H9 (cell line): ENCODE measurements at regions not wholly inside any gene's neighbourhood (a gene's known extent, or its start where the extent isn't known, plus 50 kb on each side); places are given as distances from the start of the nearest gene placed in this dataset.

ENCODE experiments used
- DNase-seq: peaks from one replicate; pipeline ENCODE4 v3.0.0-alpha.2; 2017
- H2AFZ ChIP-seq: one replicate; pipeline ENCODE4 v1.6.1; 2013; ENCODE audit warnings: mild to moderate bottlenecking, low read length, control low read depth, moderate library complexity
- H2AK5ac ChIP-seq: 2 replicates; pipeline ENCODE4 v1.6.1; 2013; ENCODE audit warnings: low read length, control low read depth, mixed read lengths; ENCODE audit not compliant: insufficient read length
- H2BK120ac ChIP-seq: one replicate; pipeline ENCODE4 v1.6.1; 2013; ENCODE audit warnings: low read depth, mild to moderate bottlenecking, low read length, control low read depth, inconsistent platforms; ENCODE audit not compliant: poor library complexity, severe bottlenecking
- H2BK12ac ChIP-seq: 2 replicates; pipeline ENCODE4 v1.6.1; 2013; ENCODE audit warnings: low read length, control low read depth, mixed read lengths, low read depth; ENCODE audit not compliant: insufficient read length
- H2BK15ac ChIP-seq: 2 replicates; pipeline ENCODE4 v1.6.1; 2013; ENCODE audit warnings: low read depth, low read length, control low read depth
- H2BK20ac ChIP-seq: one replicate; pipeline ENCODE4 v1.6.1; 2013; ENCODE audit warnings: low read depth, mild to moderate bottlenecking, low read length, control low read depth, inconsistent platforms; ENCODE audit not compliant: poor library complexity, severe bottlenecking
- H2BK5ac ChIP-seq: 2 replicates; pipeline ENCODE4 v1.6.1; 2013; ENCODE audit warnings: low read length, control low read depth, mixed read lengths; ENCODE audit not compliant: insufficient read length
- H3K14ac ChIP-seq: 2 replicates; pipeline ENCODE4 v1.6.1; 2013; ENCODE audit warnings: low read length, control low read depth; ENCODE audit not compliant: insufficient read depth
- H3K18ac ChIP-seq: 2 replicates; pipeline ENCODE4 v1.6.1; 2013; ENCODE audit warnings: low read depth, mild to moderate bottlenecking, mixed read lengths, low read length, control low read depth; ENCODE audit not compliant: insufficient read length
- H3K23ac ChIP-seq: 2 replicates; pipeline ENCODE4 v1.6.1; 2013; ENCODE audit warnings: low read length, control low read depth, mixed read lengths, low read depth; ENCODE audit not compliant: insufficient read length
- H3K23me2 ChIP-seq: 2 replicates; pipeline ENCODE4 v1.6.1; 2013; ENCODE audit warnings: low read depth, mild to moderate bottlenecking, mixed read lengths, low read length, control low read depth; ENCODE audit not compliant: insufficient read length, poor library complexity, severe bottlenecking
- H3K27ac ChIP-seq: 2 replicates; pipeline ENCODE4 v1.5.1; 2013; ENCODE audit warnings: low read length, control low read depth, mixed read lengths, low read depth; ENCODE audit not compliant: insufficient read length
- H3K27me3 ChIP-seq: 2 replicates; pipeline ENCODE4 v1.6.1; 2013; ENCODE audit warnings: low read length, control low read depth, inconsistent platforms; ENCODE audit not compliant: insufficient read depth
- H3K4ac ChIP-seq: 2 replicates; pipeline ENCODE4 v1.6.1; 2013; ENCODE audit warnings: low read depth, mild to moderate bottlenecking, control low read depth, inconsistent platforms, low read length, moderate library complexity
- H3K4me1 ChIP-seq: 2 replicates; pipeline ENCODE4 v1.6.1; 2013; ENCODE audit warnings: low read length, control low read depth, inconsistent platforms; ENCODE audit not compliant: insufficient read depth
- H3K4me2 ChIP-seq: 2 replicates; pipeline ENCODE4 v1.6.1; 2013; ENCODE audit warnings: low read length, control low read depth, mixed read lengths; ENCODE audit not compliant: insufficient read length, insufficient read depth
- H3K56ac ChIP-seq: 2 replicates; pipeline ENCODE4 v1.6.1; 2013; ENCODE audit warnings: low read depth, mild to moderate bottlenecking, mixed read lengths, low read length, control low read depth; ENCODE audit not compliant: insufficient read length
- H3K79me1 ChIP-seq: 2 replicates; pipeline ENCODE4 v1.6.1; 2013; ENCODE audit warnings: low read depth, mild to moderate bottlenecking, moderate library complexity, low read length, control low read depth, inconsistent platforms; ENCODE audit not compliant: insufficient read depth, poor library complexity, severe bottlenecking
- H3K79me2 ChIP-seq: 2 replicates; pipeline ENCODE4 v1.6.1; 2013; ENCODE audit warnings: low read length, control low read depth, inconsistent platforms; ENCODE audit not compliant: insufficient read depth
- H3K9ac ChIP-seq: 2 replicates; pipeline ENCODE4 v1.6.1; 2013; ENCODE audit warnings: low read length, control low read depth, mixed read lengths; ENCODE audit not compliant: insufficient read length; ENCODE audit errors: extremely low read depth
- H3K9me3 ChIP-seq: one replicate; pipeline ENCODE4 v1.6.1; 2013; ENCODE audit warnings: low read depth, low read length, inconsistent platforms; ENCODE audit not compliant: control insufficient read depth
- H3T11ph ChIP-seq: one replicate; pipeline ENCODE4 v1.6.1; 2013; ENCODE audit warnings: mild to moderate bottlenecking, low read length, control low read depth, inconsistent platforms
- H4K20me1 ChIP-seq: one replicate; pipeline ENCODE4 v1.6.1; 2013; ENCODE audit not compliant: control insufficient read depth, insufficient read length, insufficient read depth
- H4K5ac ChIP-seq: 2 replicates; pipeline ENCODE4 v1.6.1; 2013; ENCODE audit warnings: low read depth, mild to moderate bottlenecking, mixed read lengths, low read length, control low read depth; ENCODE audit not compliant: insufficient read length
- H4K8ac ChIP-seq: replicated peaks from 2 replicates; pipeline ENCODE4 v1.6.1; 2013; ENCODE audit warnings: low read length, control low read depth, mixed read lengths, low read depth; ENCODE audit not compliant: insufficient read length
- H4K91ac ChIP-seq: 2 replicates; pipeline ENCODE4 v1.6.1; 2013; ENCODE audit warnings: low read depth, mild to moderate bottlenecking, moderate library complexity, mixed read lengths, low read length, control low read depth; ENCODE audit not compliant: insufficient read length
- H3K27ac Mint-ChIP-seq, 3 experiments: 2 replicates in 2 of 3; 3 replicates in 1 of 3; pipeline ENCODE4 v1.8.0; 2020 to 2021; ENCODE audit warnings: mixed read lengths in 3 of 3, mild to moderate bottlenecking in 1 of 3, moderate library complexity in 1 of 3
- H3K27me3 Mint-ChIP-seq: 2 replicates; pipeline ENCODE4 v1.8.0; 2021; ENCODE audit warnings: low read depth, mild to moderate bottlenecking, moderate library complexity, mixed read lengths
- H3K36me3 Mint-ChIP-seq, 3 experiments: 2 replicates in 2 of 3; 3 replicates in 1 of 3; pipeline ENCODE4 v1.8.0; 2020 to 2021; ENCODE audit warnings: low read depth in 3 of 3, mixed read lengths in 3 of 3; ENCODE audit not compliant: insufficient read depth in 1 of 3
- H3K4me1 Mint-ChIP-seq, 2 experiments: 2 replicates each; pipeline ENCODE4 v1.8.0; 2020; ENCODE audit warnings: mixed read lengths in 2 of 2
- H3K4me3 Mint-ChIP-seq, 2 experiments: 2 replicates in 1 of 2; 3 replicates in 1 of 2; pipeline ENCODE4 v1.8.0; 2020 to 2021; ENCODE audit warnings: mild to moderate bottlenecking in 2 of 2, mixed read lengths in 2 of 2, moderate library complexity in 1 of 2
- H3K9me3 Mint-ChIP-seq, 2 experiments: 2 replicates in 1 of 2; 3 replicates in 1 of 2; pipeline ENCODE4 v1.8.0; 2020; ENCODE audit warnings: mild to moderate bottlenecking in 2 of 2, mixed read lengths in 2 of 2, moderate library complexity in 1 of 2
- TF ChIP-seq, protein P1 (sequence below): fragments of 200-600 bp; sonication (generic); conservative IDR thresholded peaks from 3 replicates; pipeline ENCODE4 v1.8.0; 2021; ENCODE audit warnings: antibody characterized with exemption, mild to moderate bottlenecking

DNA sequence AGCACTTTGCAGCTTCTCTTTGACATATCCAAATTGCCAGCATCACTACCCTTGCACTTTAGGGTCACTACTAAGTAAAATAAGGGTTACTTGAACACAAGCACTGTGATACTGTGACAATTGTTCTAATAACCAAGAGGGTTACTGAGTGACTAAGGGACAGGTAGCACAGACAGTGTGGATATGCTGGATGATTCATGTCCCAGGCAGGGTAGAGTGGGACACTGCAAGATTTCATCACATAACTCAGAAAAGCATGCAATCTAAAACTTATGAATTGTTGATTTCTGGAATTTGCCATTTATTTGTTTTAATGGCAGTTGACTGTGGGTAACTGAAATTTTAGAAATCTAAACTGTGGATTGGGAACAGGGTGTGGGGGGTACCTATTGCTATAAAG lies 218.8 kb downstream of the KITLG start:
- H3K4me3 Mint-ChIP-seq, result no peak overlapping the region
- H3K23me2 ChIP-seq, result no peaks in the 10 kb centered on the region
- H3K56ac ChIP-seq, result no peak overlapping the region
- TF ChIP-seq, protein P1, sequence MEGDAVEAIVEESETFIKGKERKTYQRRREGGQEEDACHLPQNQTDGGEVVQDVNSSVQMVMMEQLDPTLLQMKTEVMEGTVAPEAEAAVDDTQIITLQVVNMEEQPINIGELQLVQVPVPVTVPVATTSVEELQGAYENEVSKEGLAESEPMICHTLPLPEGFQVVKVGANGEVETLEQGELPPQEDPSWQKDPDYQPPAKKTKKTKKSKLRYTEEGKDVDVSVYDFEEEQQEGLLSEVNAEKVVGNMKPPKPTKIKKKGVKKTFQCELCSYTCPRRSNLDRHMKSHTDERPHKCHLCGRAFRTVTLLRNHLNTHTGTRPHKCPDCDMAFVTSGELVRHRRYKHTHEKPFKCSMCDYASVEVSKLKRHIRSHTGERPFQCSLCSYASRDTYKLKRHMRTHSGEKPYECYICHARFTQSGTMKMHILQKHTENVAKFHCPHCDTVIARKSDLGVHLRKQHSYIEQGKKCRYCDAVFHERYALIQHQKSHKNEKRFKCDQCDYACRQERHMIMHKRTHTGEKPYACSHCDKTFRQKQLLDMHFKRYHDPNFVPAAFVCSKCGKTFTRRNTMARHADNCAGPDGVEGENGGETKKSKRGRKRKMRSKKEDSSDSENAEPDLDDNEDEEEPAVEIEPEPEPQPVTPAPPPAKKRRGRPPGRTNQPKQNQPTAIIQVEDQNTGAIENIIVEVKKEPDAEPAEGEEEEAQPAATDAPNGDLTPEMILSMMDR, result no peak
- H3K23ac ChIP-seq, result no peak overlapping the region
- H2BK120ac ChIP-seq, result no peak overlapping the region
- no peaks in the 10 kb centered on the region for H3K4me1 ChIP-seq
- DNase-seq, result no peak
- no peak overlapping the region for H2AFZ ChIP-seq
- no peaks in the 10 kb centered on the region for H3K9me3 ChIP-seq
- no peak overlapping the region for H2BK5ac ChIP-seq
- H4K91ac ChIP-seq, result no peak overlapping the region
- no peak overlapping the region for H2BK12ac ChIP-seq
- H3K4ac ChIP-seq, result no peak overlapping the region
- H3K18ac ChIP-seq, result no peak overlapping the region
- no peaks in the 10 kb centered on the region for H3K79me1 ChIP-seq
- H3K27ac Mint-ChIP-seq, result no peak overlapping the region
- H3K27me3 ChIP-seq, result no peaks in the 10 kb centered on the region
- no peaks in the 10 kb centered on the region for H4K20me1 ChIP-seq
- no peak overlapping the region for H3K4me2 ChIP-seq
- no peak overlapping the region for H3K9ac ChIP-seq
- no peak overlapping the region for H2BK15ac ChIP-seq
- H3K14ac ChIP-seq, result no peak overlapping the region
- H3K79me2 ChIP-seq, result no peaks in the 10 kb centered on the region
- H4K8ac ChIP-seq, result no peak overlapping the region
- no peaks in the 10 kb centered on the region for H3K4me1 Mint-ChIP-seq
- no peak overlapping the region for H3T11ph ChIP-seq
- no peak overlapping the region for H3K27ac ChIP-seq
- H2AK5ac ChIP-seq, result no peak overlapping the region
- H3K9me3 Mint-ChIP-seq, result 0 out of 5 replicates have a peak, but pooled peaks cover 0 to 3% of the 10 kb centered on the region in 2 experiments
- no peaks in the 10 kb centered on the region for H3K27me3 Mint-ChIP-seq
- H2BK20ac ChIP-seq, result no peak overlapping the region
- no peaks in the 10 kb centered on the region for H3K36me3 Mint-ChIP-seq
- no peak overlapping the region for H4K5ac ChIP-seq
